ENCODE measurements at regions not wholly inside any gene's neighbourhood (a gene's known extent, or its start where the extent isn't known, plus 50 kb on each side); places are given as distances from the start of the nearest gene placed in this dataset.

- no peaks in the 10 kb centered on the region for H4K20me1 ChIP-seq
- H3K27me3 ChIP-seq: no peaks in the 10 kb centered on the region
- H3K4me1 ChIP-seq: no peaks in the 10 kb centered on the region
- H3K4me2 ChIP-seq: no peak overlapping the region
- H3K9me3 ChIP-seq: no peaks in the 10 kb centered on the region
- TF ChIP-seq Cebpa-rat (IDR thresholded peaks at IDR 0.05): no peak
- H3K9ac ChIP-seq: no peak overlapping the region
- no peak overlapping the region for H3K4me3 ChIP-seq
- no peaks in the 10 kb centered on the region for H3K36me3 ChIP-seq
- no peak overlapping the region for H3K27ac ChIP-seq
Measured at GRCh38 chr11:32024948-32025347, 65.9 kb upstream of the RCN1 start.

GRCh38 chr11:32023370-32024305 lies 67.2 kb upstream of the RCN1 start:
- no peak overlapping the region for H3K9ac ChIP-seq
- TF ChIP-seq Cebpa-rat (IDR thresholded peaks at IDR 0.05): no peak
- no peak overlapping the region for H3K27ac ChIP-seq
- no peaks in the 10 kb centered on the region for H3K36me3 ChIP-seq
- no peaks in the 10 kb centered on the region for H4K20me1 ChIP-seq
- H3K4me3 ChIP-seq: no peak overlapping the region
- H3K27me3 ChIP-seq: no peaks in the 10 kb centered on the region
- no peaks in the 10 kb centered on the region for H3K9me3 ChIP-seq
- H3K4me2 ChIP-seq: no peak overlapping the region
- no peaks in the 10 kb centered on the region for H3K4me1 ChIP-seq

GRCh38 chr11:32018672-32019071 lies 72.2 kb upstream of the RCN1 start:
- no peaks in the 10 kb centered on the region for H3K36me3 ChIP-seq
- no peak overlapping the region for H3K27ac ChIP-seq
- no peaks in the 10 kb centered on the region for H3K4me1 ChIP-seq
- H3K4me2 ChIP-seq: no peak overlapping the region
- no peak for TF ChIP-seq Cebpa-rat (IDR thresholded peaks at IDR 0.05)
- H3K27me3 ChIP-seq: no peaks in the 10 kb centered on the region
- no peaks in the 10 kb centered on the region for H4K20me1 ChIP-seq
- no peak overlapping the region for H3K4me3 ChIP-seq
- no peak overlapping the region for H3K9ac ChIP-seq
- H3K9me3 ChIP-seq: no peaks in the 10 kb centered on the region

- no peaks in the 10 kb centered on the region for H3K4me1 ChIP-seq
- H3K27me3 ChIP-seq: no peaks in the 10 kb centered on the region
- no peaks in the 10 kb centered on the region for H4K20me1 ChIP-seq
- TF ChIP-seq Cebpa-rat (IDR thresholded peaks at IDR 0.05): no peak
- no peak overlapping the region for H3K4me3 ChIP-seq
- no peak overlapping the region for H3K27ac ChIP-seq
- no peaks in the 10 kb centered on the region for H3K9me3 ChIP-seq
- no peak overlapping the region for H3K4me2 ChIP-seq
- no peaks in the 10 kb centered on the region for H3K36me3 ChIP-seq
- H3K9ac ChIP-seq: no peak overlapping the region
Measured at GRCh38 chr11:32016111-32016510, 74.8 kb upstream of the RCN1 start.

GRCh38 chr11:32015427-32015826 lies 75.4 kb upstream of the RCN1 start:
- Histone ChIP-seq H3K4me3 (no peak overlapping the region), H3K9me3 (no peaks in the 10 kb centered on the region), H3K4me1 (no peaks in the 10 kb centered on the region), H3K27ac (no peak overlapping the region), H3K27me3 (no peaks in the 10 kb centered on the region), H4K20me1 (no peaks in the 10 kb centered on the region), H3K4me2 (no peak overlapping the region), H3K9ac (no peak overlapping the region), H3K36me3 (no peaks in the 10 kb centered on the region)
- no peak for TF ChIP-seq Cebpa-rat (IDR thresholded peaks at IDR 0.05)

GRCh38 chr11:32013603-32014002 lies 77.3 kb upstream of the RCN1 start:
- Histone ChIP-seq H3K9me3 (no peaks in the 10 kb centered on the region), H4K20me1 (no peaks in the 10 kb centered on the region), H3K4me2 (no peak overlapping the region), H3K27me3 (no peaks in the 10 kb centered on the region), H3K36me3 (no peaks in the 10 kb centered on the region), H3K4me1 (no peaks in the 10 kb centered on the region), H3K4me3 (no peak overlapping the region), H3K27ac (no peak overlapping the region), H3K9ac (no peak overlapping the region)
- no peak for TF ChIP-seq Cebpa-rat (IDR thresholded peaks at IDR 0.05)

GRCh38 chr11:32012049-32012448 lies 78.8 kb upstream of the RCN1 start:
- no peak overlapping the region for H3K27ac ChIP-seq
- H4K20me1 ChIP-seq: no peaks in the 10 kb centered on the region
- H3K9me3 ChIP-seq: no peaks in the 10 kb centered on the region
- H3K4me3 ChIP-seq: no peak overlapping the region
- no peak for TF ChIP-seq Cebpa-rat (IDR thresholded peaks at IDR 0.05)
- H3K4me2 ChIP-seq: no peak overlapping the region
- H3K4me1 ChIP-seq: no peaks in the 10 kb centered on the region
- H3K9ac ChIP-seq: no peak overlapping the region
- no peaks in the 10 kb centered on the region for H3K36me3 ChIP-seq
- H3K27me3 ChIP-seq: no peaks in the 10 kb centered on the region

- Histone ChIP-seq H4K20me1 (no peaks in the 10 kb centered on the region), H3K4me1 (no peaks in the 10 kb centered on the region), H3K27me3 (no peaks in the 10 kb centered on the region), H3K27ac (no peak overlapping the region), H3K9me3 (no peaks in the 10 kb centered on the region), H3K4me3 (no peak overlapping the region), H3K4me2 (no peak overlapping the region), H3K36me3 (no peaks in the 10 kb centered on the region), H3K9ac (no peak overlapping the region)
- TF ChIP-seq Cebpa-rat (IDR thresholded peaks at IDR 0.05): no peak
Measured at GRCh38 chr11:32008880-32009551, 81.9 kb upstream of the RCN1 start.

- H4K20me1 ChIP-seq: no peaks in the 10 kb centered on the region
- H3K27me3 ChIP-seq: no peaks in the 10 kb centered on the region
- no peak overlapping the region for H3K4me3 ChIP-seq
- H3K9me3 ChIP-seq: no peaks in the 10 kb centered on the region
- TF ChIP-seq Cebpa-rat (IDR thresholded peaks at IDR 0.05): no peak
- H3K9ac ChIP-seq: no peak overlapping the region
- no peak overlapping the region for H3K4me2 ChIP-seq
- no peaks in the 10 kb centered on the region for H3K36me3 ChIP-seq
- H3K27ac ChIP-seq: no peak overlapping the region
- H3K4me1 ChIP-seq: no peaks in the 10 kb centered on the region
Measured at GRCh38 chr11:32006799-32007388, 84.0 kb upstream of the RCN1 start.
